Neural progenitor cell (in vitro differentiated cells): ENCODE measurements at regions not wholly inside any gene's neighbourhood (a gene's known extent, or its start where the extent isn't known, plus 50 kb on each side); places are given as distances from the start of the nearest gene placed in this dataset.

ENCODE experiments used
- DNase-seq: peaks from one replicate; pipeline ENCODE4 v3.0.0-alpha.2; 2016; ENCODE audit warnings: low spot score
- H2AFZ ChIP-seq: fragments of 200-600 bp; sonication (generic); replicated peaks from 2 replicates; pipeline ENCODE4 v1.6.1; 2016; ENCODE audit warnings: antibody characterized with exemption
- H3F3A ChIP-seq: fragments of 200-600 bp; sonication (generic); 2 replicates; pipeline ENCODE4 v1.6.1; 2016; ENCODE audit warnings: antibody characterized with exemption, low read depth
- H3K27ac ChIP-seq: fragments of 200-600 bp; sonication (generic); 2 replicates; pipeline ENCODE4 v1.5.1; 2016; ENCODE audit warnings: mild to moderate bottlenecking
- H3K27me3 ChIP-seq: fragments of 200-600 bp; sonication (generic); 2 replicates; pipeline ENCODE4 v1.6.1; 2016; ENCODE audit warnings: mild to moderate bottlenecking, moderate library complexity
- H3K36me3 ChIP-seq: fragments of 200-600 bp; sonication (generic); 2 replicates; pipeline ENCODE4 v1.5.1; 2016
- H3K4me1 ChIP-seq: fragments of 200-600 bp; sonication (generic); 2 replicates; pipeline ENCODE4 v1.6.1; 2016; ENCODE audit warnings: mixed run types
- H3K4me2 ChIP-seq: fragments of 200-600 bp; sonication (generic); 2 replicates; pipeline ENCODE4 v1.6.1; 2016
- H3K4me3 ChIP-seq: fragments of 200-600 bp; sonication (generic); 2 replicates; pipeline ENCODE4 v1.5.1; 2016
- H3K79me2 ChIP-seq: fragments of 200-600 bp; sonication (generic); 2 replicates; pipeline ENCODE4 v1.6.1; 2016; ENCODE audit warnings: low read depth
- H3K9ac ChIP-seq: fragments of 200-600 bp; sonication (generic); 2 replicates; pipeline ENCODE4 v1.6.1; 2016
- H3K9me3 ChIP-seq: fragments of 200-600 bp; sonication (generic); 2 replicates; pipeline ENCODE4 v1.5.1; 2016; ENCODE audit warnings: low read depth
- H4K20me1 ChIP-seq: fragments of 200-600 bp; sonication (generic); 2 replicates; pipeline ENCODE4 v1.6.1; 2016; ENCODE audit warnings: low read depth
- H3K27ac Mint-ChIP-seq: 3 replicates; pipeline ENCODE4 v1.8.0; 2021; ENCODE audit warnings: mixed read lengths
- H3K27me3 Mint-ChIP-seq: 2 replicates; pipeline ENCODE4 v1.8.0; 2022; ENCODE audit warnings: low read depth, mild to moderate bottlenecking, inconsistent platforms, moderate library complexity, mixed read lengths; ENCODE audit not compliant: insufficient read depth
- H3K36me3 Mint-ChIP-seq: 3 replicates; pipeline ENCODE4 v1.8.0; 2021; ENCODE audit warnings: mixed read lengths
- H3K4me1 Mint-ChIP-seq: 3 replicates; pipeline ENCODE4 v1.8.0; 2021; ENCODE audit warnings: mixed read lengths
- H3K4me3 Mint-ChIP-seq: 3 replicates; pipeline ENCODE4 v1.8.0; 2021; ENCODE audit warnings: mild to moderate bottlenecking, moderate library complexity, mixed read lengths
- H3K9me3 Mint-ChIP-seq: 3 replicates; pipeline ENCODE4 v1.8.0; 2020; ENCODE audit warnings: mixed read lengths
- EZH2 ChIP-seq: fragments of 200-600 bp; sonication (generic); IDR thresholded peaks from 2 replicates; pipeline ENCODE4 v1.6.1; 2017; ENCODE audit warnings: antibody characterized with exemption, mild to moderate bottlenecking, moderate library complexity
- EZH2phosphoT487 ChIP-seq: fragments of 200-600 bp; sonication (generic); IDR thresholded peaks from 2 replicates; pipeline ENCODE4 v1.6.1; 2017; ENCODE audit warnings: antibody characterized with exemption
- TF ChIP-seq, protein P1 (sequence below): fragments of 200-600 bp; sonication (generic); IDR thresholded peaks from 2 replicates; pipeline ENCODE4 v1.5.1; 2017; ENCODE audit warnings: antibody characterized with exemption, mild to moderate bottlenecking

- Histone ChIP-seq H2AFZ (no peak overlapping the region), H3K4me3 (no peak overlapping the region), H3K9ac (no peak overlapping the region), H4K20me1 (no peaks in the 10 kb centered on the region), H3K27me3 (no peaks in the 10 kb centered on the region), H3K27ac (no peak overlapping the region), H3K36me3 (no peaks in the 10 kb centered on the region), H3K4me1 (peaks cover 9% of the 10 kb centered on the region), H3K79me2 (no peaks in the 10 kb centered on the region), H3F3A (peaks cover 10% of the 10 kb centered on the region), H3K9me3 (no peaks in the 10 kb centered on the region), H3K4me2 (no peak overlapping the region)
- no peak for DNase-seq
- H3K36me3 Mint-ChIP-seq: no peaks in the 10 kb centered on the region
- no peak overlapping the region for H3K27ac Mint-ChIP-seq
- H3K9me3 Mint-ChIP-seq: peaks cover 2% of the 10 kb centered on the region
- H3K4me3 Mint-ChIP-seq: no peak overlapping the region
- H3K4me1 Mint-ChIP-seq: peaks cover 15% of the 10 kb centered on the region
- no peaks in the 10 kb centered on the region for H3K27me3 Mint-ChIP-seq
- TF ChIP-seq EZH2phosphoT487 (no peak), EZH2 (no peak)
- TF ChIP-seq, protein P1, sequence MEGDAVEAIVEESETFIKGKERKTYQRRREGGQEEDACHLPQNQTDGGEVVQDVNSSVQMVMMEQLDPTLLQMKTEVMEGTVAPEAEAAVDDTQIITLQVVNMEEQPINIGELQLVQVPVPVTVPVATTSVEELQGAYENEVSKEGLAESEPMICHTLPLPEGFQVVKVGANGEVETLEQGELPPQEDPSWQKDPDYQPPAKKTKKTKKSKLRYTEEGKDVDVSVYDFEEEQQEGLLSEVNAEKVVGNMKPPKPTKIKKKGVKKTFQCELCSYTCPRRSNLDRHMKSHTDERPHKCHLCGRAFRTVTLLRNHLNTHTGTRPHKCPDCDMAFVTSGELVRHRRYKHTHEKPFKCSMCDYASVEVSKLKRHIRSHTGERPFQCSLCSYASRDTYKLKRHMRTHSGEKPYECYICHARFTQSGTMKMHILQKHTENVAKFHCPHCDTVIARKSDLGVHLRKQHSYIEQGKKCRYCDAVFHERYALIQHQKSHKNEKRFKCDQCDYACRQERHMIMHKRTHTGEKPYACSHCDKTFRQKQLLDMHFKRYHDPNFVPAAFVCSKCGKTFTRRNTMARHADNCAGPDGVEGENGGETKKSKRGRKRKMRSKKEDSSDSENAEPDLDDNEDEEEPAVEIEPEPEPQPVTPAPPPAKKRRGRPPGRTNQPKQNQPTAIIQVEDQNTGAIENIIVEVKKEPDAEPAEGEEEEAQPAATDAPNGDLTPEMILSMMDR: no peak
Observed at GRCh38 chr18:57218281-57218680, 71.4 kb downstream of the BOD1L2 start.

DNA sequence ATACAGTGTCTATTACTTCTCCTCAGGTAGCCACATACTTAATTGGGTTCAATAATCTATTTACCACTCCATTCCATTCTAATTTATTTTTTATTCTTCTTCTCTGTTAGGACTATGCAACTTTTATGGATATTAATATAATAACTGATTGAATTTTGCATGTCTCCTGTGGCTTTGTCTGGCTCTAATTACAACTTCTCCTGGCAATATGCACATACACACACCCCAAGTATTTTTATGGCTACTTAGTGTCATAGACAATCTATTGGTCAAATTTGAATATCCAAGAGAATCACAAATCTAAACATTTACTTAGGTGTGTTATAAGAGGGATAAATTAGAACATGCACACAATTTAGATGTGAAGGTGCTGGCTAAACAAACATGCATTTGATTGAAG is 73.1 kb downstream of the BOD1L2 start:
- Mint-ChIP-seq H3K27me3 (no peaks in the 10 kb centered on the region), H3K36me3 (no peaks in the 10 kb centered on the region), H3K27ac (no peak overlapping the region), H3K9me3 (peaks cover 2% of the 10 kb centered on the region), H3K4me3 (no peak overlapping the region), H3K4me1 (peaks cover 20% of the 10 kb centered on the region)
- no peaks in the 10 kb centered on the region for H4K20me1 ChIP-seq
- no peaks in the 10 kb centered on the region for H3K9me3 ChIP-seq
- H3K79me2 ChIP-seq: no peaks in the 10 kb centered on the region
- H3F3A ChIP-seq: peaks cover 10% of the 10 kb centered on the region
- H2AFZ ChIP-seq: no peak overlapping the region
- no peak overlapping the region for H3K4me2 ChIP-seq
- H3K4me3 ChIP-seq: no peak overlapping the region
- no peaks in the 10 kb centered on the region for H3K36me3 ChIP-seq
- DNase-seq: no peak
- TF ChIP-seq, protein P1: no peak
- TF ChIP-seq EZH2 (no peak), EZH2phosphoT487 (no peak)
- H3K27me3 ChIP-seq: no peaks in the 10 kb centered on the region
- H3K27ac ChIP-seq: no peak overlapping the region
- no peak overlapping the region for H3K9ac ChIP-seq
- H3K4me1 ChIP-seq: peaks cover 9% of the 10 kb centered on the region

DNA sequence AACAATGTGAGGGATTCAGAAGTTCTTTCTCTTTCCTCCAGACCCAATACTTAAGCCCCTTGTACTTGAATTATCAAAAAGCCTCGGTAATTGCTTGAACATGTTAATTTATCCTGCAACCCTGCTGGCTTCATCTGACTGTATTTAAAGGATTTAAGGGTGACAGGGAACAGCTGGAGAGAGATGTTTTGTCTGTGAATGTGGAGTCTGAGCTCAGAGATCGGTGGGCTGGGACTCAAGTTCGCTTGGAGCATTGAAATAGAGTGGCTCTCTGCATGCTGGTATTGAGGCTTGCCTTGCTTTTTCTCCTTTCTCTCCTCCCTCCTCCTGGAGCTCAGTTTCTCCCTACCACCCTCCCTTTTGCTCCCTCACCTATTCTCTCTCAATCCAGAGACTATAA is 73.6 kb downstream of the BOD1L2 start:
- Histone ChIP-seq H3K36me3 (no peaks in the 10 kb centered on the region), H3K4me1 (peaks cover 9% of the 10 kb centered on the region), H3K27me3 (no peaks in the 10 kb centered on the region), H2AFZ (peak overlapping the region; percentile 39), H3K4me3 (no peak overlapping the region), H3K79me2 (no peaks in the 10 kb centered on the region), H4K20me1 (no peaks in the 10 kb centered on the region), H3F3A (peaks cover 10% of the 10 kb centered on the region), H3K9me3 (no peaks in the 10 kb centered on the region), H3K9ac (no peak overlapping the region), H3K4me2 (peak overlapping the region; percentile 17), H3K27ac (no peak overlapping the region)
- no peak overlapping the region for H3K27ac Mint-ChIP-seq
- H3K4me3 Mint-ChIP-seq: peak overlapping the region; percentile 16
- H3K4me1 Mint-ChIP-seq: peaks cover 20% of the 10 kb centered on the region
- peaks cover 2% of the 10 kb centered on the region for H3K9me3 Mint-ChIP-seq
- no peaks in the 10 kb centered on the region for H3K27me3 Mint-ChIP-seq
- no peaks in the 10 kb centered on the region for H3K36me3 Mint-ChIP-seq
- peak; percentile 12 for DNase-seq
- no peak for TF ChIP-seq EZH2phosphoT487
- no peak for TF ChIP-seq EZH2
- TF ChIP-seq, protein P1: no peak
